Activated T-helper 2 cell treated with anti-CD3 and anti-CD28 coated beads, Interferon-gamma antibody, Interleukin-2, Interleukin-4, amounts not matched to agents 10 μg/mL and 5 μg/mL and 100 μg/mL, durations not matched to agents 14 hours and 24 hours and 36 hours (primary cell): ENCODE measurements at regions not wholly inside any gene's neighbourhood (a gene's known extent, or its start where the extent isn't known, plus 50 kb on each side); places are given as distances from the start of the nearest gene placed in this dataset.

Experiments
- DNase-seq: peaks from one replicate; pipeline ENCODE4 v3.0.0; 2021; ENCODE audit warnings: low spot score
- H3K27ac Mint-ChIP-seq: one replicate; pipeline ENCODE4 v1.8.0; 2021; ENCODE audit warnings: mixed read lengths
- H3K27me3 Mint-ChIP-seq: one replicate; pipeline ENCODE4 v1.8.0; 2021; ENCODE audit warnings: low read depth, mixed read lengths
- H3K36me3 Mint-ChIP-seq: one replicate; pipeline ENCODE4 v1.8.0; 2021; ENCODE audit warnings: low read depth, mixed read lengths
- H3K4me1 Mint-ChIP-seq: one replicate; pipeline ENCODE4 v1.8.0; 2021; ENCODE audit warnings: low read depth, mixed read lengths
- H3K4me3 Mint-ChIP-seq: one replicate; pipeline ENCODE4 v1.8.0; 2021; ENCODE audit warnings: low read depth, mild to moderate bottlenecking, moderate library complexity, mixed read lengths
- H3K9me3 Mint-ChIP-seq: one replicate; pipeline ENCODE4 v1.8.0; 2021; ENCODE audit warnings: mixed read lengths
- intact Hi-C: fragments of 100-400 bp; cut with micrococcal nuclease; formaldehyde crosslinking; loops from one replicate; pipeline ENCODE4 v1.15.1; 2023

DNA sequence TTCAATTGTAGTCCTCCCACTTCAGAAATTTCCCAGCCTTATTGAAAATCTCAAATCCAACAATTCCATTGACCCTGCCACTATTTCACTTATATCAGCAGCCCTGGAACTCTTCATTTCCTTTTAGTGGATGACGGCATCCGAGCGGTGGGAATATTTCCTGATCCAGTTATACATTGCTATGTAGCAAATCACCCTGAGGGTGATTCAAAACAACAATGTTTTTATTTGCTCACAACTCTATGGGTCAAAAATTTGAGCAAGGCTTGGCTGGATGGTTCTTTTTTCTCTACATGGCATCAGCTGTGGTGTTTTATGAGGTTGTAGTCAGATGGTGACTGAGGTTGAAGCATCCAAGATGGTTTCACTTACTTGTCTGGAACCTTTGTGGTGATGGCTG lies 70.5 kb downstream of the CHST2 start:
- H3K36me3 Mint-ChIP-seq: no peaks in the 10 kb centered on the region
- intact Hi-C loops: no loop called here
- DNase-seq: no peak
- H3K27me3 Mint-ChIP-seq: no peaks in the 10 kb centered on the region
- no peak overlapping the region for H3K27ac Mint-ChIP-seq
- H3K9me3 Mint-ChIP-seq: peaks cover 8% of the 10 kb centered on the region
- no peak overlapping the region for H3K4me3 Mint-ChIP-seq
- peaks cover 14% of the 10 kb centered on the region for H3K4me1 Mint-ChIP-seq

DNA sequence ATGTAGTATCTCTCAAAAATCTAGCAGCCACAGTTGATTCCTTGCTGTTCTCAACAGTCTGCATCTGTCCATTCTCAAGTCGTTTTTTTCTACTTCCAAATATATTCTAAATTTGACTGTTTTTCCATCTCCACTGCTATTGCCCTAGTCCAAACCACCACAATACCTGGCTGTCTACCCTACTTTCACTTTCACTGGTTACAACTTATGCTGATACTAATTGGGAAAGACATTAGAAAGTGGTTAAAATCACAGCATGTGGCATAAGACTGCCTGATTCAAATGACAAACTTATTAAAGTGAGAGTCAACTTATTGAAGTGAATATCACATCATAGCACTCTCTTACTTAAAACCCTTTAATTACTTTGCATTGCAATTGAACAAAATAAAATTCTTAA lies 72.6 kb downstream of the CHST2 start:
- no peaks in the 10 kb centered on the region for H3K36me3 Mint-ChIP-seq
- H3K27ac Mint-ChIP-seq: no peak overlapping the region
- DNase-seq: no peak
- intact Hi-C loops: loop anchor here (2.0 kb wide), 1 partner anchor 15 kb away; no protein-coding TSS in a partner anchor
- H3K9me3 Mint-ChIP-seq: peaks cover 9% of the 10 kb centered on the region
- H3K27me3 Mint-ChIP-seq: no peaks in the 10 kb centered on the region
- H3K4me3 Mint-ChIP-seq: no peak overlapping the region
- H3K4me1 Mint-ChIP-seq: peaks cover 14% of the 10 kb centered on the region

DNA sequence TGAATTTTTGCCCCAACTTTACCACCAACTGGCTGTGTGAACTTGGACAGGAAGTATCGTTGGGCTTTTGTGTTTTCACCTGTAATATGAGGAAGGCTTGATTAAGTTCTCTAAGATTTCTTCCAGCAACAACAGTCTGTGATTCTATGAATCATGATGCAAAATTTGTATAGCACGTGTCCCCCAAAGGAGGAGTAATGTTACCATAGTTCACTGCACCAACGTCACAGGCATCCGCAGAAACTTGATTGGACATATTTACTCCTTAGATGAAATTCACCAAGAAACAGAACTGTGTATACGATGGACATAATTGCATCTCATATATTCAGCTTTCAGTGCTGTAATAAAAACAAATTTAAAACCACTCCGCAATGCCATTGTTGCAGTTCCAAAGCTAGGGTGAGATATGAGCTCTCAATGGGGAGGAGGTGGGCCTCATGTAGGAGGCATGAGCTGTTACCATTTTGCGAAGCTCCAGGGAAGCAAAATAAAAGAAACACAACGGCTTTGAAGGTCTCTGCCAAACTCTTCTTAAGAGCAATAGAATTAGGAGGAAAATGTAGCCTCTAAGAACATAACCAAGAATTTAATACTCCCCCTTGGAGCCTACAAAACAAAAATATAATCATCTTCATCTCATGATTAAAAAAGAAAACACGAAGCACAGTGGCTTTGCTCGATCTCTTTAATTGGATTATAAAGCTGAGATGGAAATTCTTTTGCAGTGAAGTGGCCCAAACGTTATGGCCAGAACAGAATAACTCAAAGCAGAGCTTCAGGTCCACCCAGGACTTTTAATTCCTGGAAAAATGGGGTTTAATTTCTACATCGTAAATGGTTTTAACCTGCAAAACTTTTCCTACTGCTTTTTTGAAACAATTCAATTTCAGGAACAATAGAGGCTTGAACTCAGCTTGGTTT lies 80.7 kb downstream of the CHST2 start:
- Mint-ChIP-seq H3K36me3 (peaks cover 3% of the 10 kb centered on the region), H3K9me3 (peaks cover 18% of the 10 kb centered on the region), H3K27ac (no peak overlapping the region), H3K27me3 (peaks cover 2% of the 10 kb centered on the region), H3K4me1 (peaks cover 1% of the 10 kb centered on the region), H3K4me3 (no peak overlapping the region)
- intact Hi-C loops: no loop called here
- no peak for DNase-seq

DNA sequence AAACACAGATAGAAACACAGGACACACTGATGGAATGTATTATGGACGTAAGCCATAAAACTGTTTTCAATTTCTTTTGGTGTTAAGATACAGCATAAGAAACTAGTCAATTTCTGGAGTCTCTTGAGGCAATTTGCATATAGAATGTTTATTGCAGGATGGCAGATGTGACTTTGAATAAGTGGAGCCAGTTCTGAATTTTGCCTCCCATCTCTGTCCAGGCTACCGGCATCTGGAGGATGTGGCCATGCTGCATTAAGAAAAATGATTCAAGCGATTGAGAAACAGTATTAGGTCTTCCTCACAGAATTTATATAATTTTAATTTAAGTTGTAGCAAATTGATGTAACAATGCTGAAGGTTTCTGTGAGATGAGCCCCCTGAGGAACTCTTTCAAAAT lies 81.5 kb downstream of the CHST2 start:
- Mint-ChIP-seq H3K4me3 (no peak overlapping the region), H3K36me3 (peaks cover 7% of the 10 kb centered on the region), H3K27me3 (peaks cover 2% of the 10 kb centered on the region), H3K4me1 (peaks cover 1% of the 10 kb centered on the region), H3K27ac (no peak overlapping the region), H3K9me3 (peaks cover 25% of the 10 kb centered on the region)
- DNase-seq: no peak
- intact Hi-C loops: no loop called here

DNA sequence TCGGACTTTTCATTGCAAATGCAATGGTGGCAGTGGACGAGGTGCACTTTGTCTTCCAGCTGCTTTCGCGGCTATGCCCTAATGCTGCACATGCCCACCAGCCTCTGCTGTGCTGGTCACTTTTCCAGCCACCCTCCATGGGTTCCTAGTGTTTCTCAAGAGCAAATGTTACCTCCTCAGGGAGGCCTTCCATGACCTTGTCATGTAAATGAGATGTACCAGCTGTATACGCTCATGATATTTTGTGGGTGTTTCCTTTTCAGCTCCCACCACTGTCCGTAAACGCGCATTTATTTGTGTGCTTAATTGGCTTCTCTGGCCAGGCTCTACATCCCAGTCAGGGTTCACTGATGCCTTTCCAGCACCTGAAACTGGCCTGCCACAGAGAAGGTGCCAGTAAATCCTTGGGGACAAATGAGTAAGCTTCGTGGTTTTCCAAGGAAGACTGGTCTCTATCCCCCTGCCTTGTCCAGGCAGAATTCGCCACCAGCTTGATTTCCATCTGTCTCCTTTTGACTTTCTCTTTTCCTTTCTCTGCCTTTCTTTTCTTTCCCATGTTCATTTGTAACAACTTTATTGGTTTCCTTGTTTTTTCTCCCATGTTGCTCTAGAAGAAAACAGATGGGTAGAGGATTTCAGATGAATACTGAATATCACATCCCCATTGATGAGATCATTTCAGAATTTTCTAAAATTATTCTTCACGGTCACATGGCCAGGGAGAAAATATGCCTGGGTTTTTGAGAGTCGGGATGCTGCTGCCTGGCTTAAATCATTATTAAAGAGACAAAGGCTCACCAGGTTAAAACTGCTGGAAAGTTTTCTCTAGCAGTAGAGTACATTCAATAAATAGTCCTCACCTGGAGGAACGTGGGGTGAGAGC lies 82.5 kb downstream of the CHST2 start:
- intact Hi-C loops: no loop called here
- peaks cover 5% of the 10 kb centered on the region for H3K4me1 Mint-ChIP-seq

DNA sequence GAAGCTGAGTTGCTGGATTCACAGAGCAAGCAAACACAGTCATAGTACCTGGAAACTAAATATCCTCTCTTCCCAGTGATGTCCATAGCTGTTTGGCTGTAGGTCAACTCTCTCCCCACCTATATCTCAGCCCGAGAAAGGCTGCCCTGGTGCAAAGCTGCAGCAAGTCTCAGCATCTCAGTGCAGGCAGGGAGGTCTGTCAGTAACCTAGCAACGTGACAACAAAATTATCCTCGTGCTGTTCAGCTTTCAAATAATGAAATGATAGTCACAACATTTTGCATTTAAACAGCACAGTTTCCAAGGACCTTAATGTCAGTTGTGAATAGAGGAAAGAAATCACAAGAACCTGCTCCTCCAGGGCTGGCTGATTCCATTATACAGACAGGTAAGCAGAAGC lies 83.6 kb downstream of the CHST2 start:
- Mint-ChIP-seq H3K4me1 (peaks cover 14% of the 10 kb centered on the region), H3K9me3 (peaks cover 24% of the 10 kb centered on the region), H3K27me3 (peaks cover 2% of the 10 kb centered on the region), H3K27ac (no peak overlapping the region), H3K36me3 (peaks cover 6% of the 10 kb centered on the region), H3K4me3 (no peak overlapping the region)
- intact Hi-C loops: no loop called here
- no peak for DNase-seq

More for the DNA sequence above, 82.5 kb downstream of the CHST2 start:
- Mint-ChIP-seq H3K4me3 (no peak overlapping the region), H3K27me3 (peaks cover 2% of the 10 kb centered on the region), H3K9me3 (peaks cover 29% of the 10 kb centered on the region), H3K36me3 (peaks cover 9% of the 10 kb centered on the region), H3K27ac (no peak overlapping the region)
- no peak for DNase-seq

DNA sequence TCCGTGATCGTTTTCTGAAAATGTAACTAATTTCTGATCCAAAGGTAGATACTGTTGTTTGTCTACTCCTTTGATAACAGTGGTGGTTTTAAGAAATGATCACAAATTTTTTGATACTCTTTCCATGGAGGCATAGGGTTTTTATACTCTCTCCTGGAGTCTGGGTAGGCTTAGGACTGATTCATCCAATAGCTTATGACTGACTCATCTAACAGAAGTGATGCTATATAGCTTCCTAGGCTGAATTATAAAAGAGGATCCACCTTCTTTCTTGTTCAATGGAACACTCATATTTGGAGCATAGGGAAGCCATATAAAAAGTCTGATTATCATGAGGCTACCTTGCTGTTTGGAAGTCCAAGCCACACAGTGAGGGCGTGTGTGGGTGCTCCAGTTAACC lies 84.3 kb downstream of the CHST2 start:
- Mint-ChIP-seq H3K4me1 (peaks cover 14% of the 10 kb centered on the region), H3K9me3 (peaks cover 24% of the 10 kb centered on the region), H3K27ac (no peak overlapping the region), H3K27me3 (peaks cover 2% of the 10 kb centered on the region), H3K4me3 (no peak overlapping the region), H3K36me3 (peaks cover 6% of the 10 kb centered on the region)
- no peak for DNase-seq
- intact Hi-C loops: no loop called here

DNA sequence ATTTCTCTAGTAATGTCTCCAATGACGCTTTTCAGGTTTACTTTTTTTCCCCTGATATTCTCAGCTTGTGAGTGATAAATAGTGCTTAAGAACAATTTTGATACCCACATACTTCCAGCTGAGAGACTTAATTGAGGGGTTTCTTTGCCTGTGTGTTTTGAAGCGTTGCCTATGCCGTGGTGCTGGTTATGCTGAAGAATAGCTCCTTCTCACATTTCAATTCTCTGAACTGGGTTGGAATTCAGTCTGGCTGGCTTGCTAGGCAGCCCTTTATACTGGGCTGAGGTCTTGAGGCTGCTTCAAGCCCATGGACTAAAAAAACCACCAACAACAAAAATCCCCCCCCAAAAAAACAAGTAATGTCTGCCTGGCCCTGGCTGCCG lies 87.4 kb downstream of the CHST2 start:
- no peak for DNase-seq
- Mint-ChIP-seq H3K27me3 (no peaks in the 10 kb centered on the region), H3K4me3 (no peak overlapping the region), H3K4me1 (peaks cover 34% of the 10 kb centered on the region), H3K27ac (peak overlapping the region; percentile 61), H3K36me3 (peaks cover 6% of the 10 kb centered on the region), H3K9me3 (peaks cover 24% of the 10 kb centered on the region)
- intact Hi-C loops: loop anchor here (1.0 to 5.0 kb wide), 4 partner anchors 14 to 85 kb away; no protein-coding TSS in a partner anchor

DNA sequence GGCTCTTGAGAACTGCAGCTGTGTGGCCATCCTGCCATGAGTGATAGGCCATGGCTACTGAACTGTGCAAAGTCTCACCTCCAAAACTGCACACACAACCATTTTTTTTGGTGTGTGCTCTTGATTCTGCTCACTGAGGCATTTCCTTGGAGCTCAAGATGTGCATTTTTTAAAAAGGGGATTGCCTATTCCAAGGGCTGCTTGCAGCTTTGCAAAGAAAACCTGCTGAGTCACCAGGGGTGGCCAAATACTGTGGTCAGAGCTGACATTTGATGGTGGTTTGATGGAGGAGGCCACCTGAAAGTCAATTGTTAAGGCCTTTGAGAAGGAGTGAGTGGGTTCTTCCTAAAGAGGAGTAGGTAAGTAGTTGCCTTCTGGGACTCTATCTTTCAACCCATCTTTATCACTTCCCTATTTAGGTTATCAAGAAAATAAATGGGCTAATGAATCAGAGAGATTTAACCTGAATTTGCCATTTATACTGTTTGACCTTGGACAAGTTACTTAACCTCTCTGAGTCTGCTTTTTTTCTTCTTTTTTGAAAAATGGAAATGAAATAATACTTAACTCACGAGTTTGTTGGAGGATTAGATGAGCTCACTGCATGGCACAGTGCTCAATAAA lies 87.9 kb downstream of the CHST2 start:
- Mint-ChIP-seq H3K36me3 (peaks cover 6% of the 10 kb centered on the region), H3K4me3 (no peak overlapping the region), H3K9me3 (peaks cover 24% of the 10 kb centered on the region), H3K27me3 (no peaks in the 10 kb centered on the region), H3K4me1 (peaks cover 33% of the 10 kb centered on the region), H3K27ac (peak overlapping the region; percentile 61)
- no peak for DNase-seq
- intact Hi-C loops: loop anchor here (1.0 to 5.0 kb wide), 4 partner anchors 15 to 85 kb away; no protein-coding TSS in a partner anchor

DNA sequence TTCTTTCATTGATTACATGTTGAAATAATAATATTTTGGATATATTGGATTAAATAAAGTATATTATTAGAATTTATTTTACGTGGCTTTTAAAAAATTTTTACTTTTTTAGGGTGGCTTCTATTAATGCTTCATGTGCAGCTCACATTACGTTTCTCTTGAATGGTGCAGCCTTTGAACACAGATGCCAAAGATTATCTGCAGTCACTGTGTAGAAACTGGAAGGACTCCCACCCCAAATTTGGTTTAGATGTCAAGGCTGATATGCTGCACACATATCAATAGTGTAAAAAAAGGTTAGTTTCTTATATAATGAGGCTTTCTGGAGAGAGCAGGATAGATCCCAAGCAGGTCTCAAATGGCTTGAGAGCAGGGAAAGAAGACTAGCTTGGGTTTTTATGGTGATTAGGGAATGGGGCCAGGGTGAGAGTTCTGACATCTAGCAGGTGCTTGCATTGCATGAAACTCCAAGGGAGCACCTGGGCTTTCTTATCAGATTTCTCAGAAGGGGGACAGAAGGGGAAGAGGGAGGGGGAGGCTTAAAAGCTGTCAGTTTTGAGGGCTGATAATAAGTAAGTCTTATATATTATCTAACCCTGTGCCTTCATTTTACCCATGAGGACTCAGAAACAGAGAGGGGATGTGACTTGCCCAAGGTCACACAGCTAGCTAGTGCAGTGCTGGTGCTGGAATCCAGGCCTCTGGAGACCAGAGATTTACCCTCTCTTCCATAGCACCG lies 89.6 kb downstream of the CHST2 start:
- Mint-ChIP-seq H3K27me3 (no peaks in the 10 kb centered on the region), H3K4me3 (no peak overlapping the region), H3K36me3 (peaks cover 6% of the 10 kb centered on the region), H3K9me3 (peaks cover 22% of the 10 kb centered on the region), H3K4me1 (peaks cover 33% of the 10 kb centered on the region), H3K27ac (peak overlapping the region; percentile 39)
- DNase-seq: no peak
- intact Hi-C loops: loop anchor here (5.0 kb wide), 1 partner anchor 87 kb away; no protein-coding TSS in a partner anchor

DNA sequence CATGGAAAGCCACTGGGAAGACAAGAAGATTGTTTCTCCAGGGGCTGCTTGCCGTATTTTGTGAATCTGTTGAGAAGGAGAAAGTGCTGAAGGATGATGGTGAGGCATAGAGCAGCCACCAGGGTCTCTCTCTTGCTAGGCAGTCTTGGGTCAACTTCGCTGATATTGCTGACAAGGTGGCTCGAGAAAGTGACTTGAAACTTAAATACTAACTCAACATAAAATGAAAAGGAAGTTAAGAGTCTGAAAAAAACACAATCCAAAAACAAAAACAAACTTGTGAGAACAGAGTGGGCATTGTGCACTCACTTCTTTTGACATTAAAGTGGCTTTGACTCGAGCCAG lies 90.1 kb downstream of the CHST2 start:
- Mint-ChIP-seq H3K9me3 (peaks cover 16% of the 10 kb centered on the region), H3K4me1 (peaks cover 33% of the 10 kb centered on the region), H3K27me3 (no peaks in the 10 kb centered on the region), H3K4me3 (no peak overlapping the region), H3K27ac (no peak overlapping the region), H3K36me3 (peaks cover 6% of the 10 kb centered on the region)
- intact Hi-C loops: loop anchor here (5.0 kb wide), 1 partner anchor 87 kb away; no protein-coding TSS in a partner anchor
- DNase-seq: no peak

DNA sequence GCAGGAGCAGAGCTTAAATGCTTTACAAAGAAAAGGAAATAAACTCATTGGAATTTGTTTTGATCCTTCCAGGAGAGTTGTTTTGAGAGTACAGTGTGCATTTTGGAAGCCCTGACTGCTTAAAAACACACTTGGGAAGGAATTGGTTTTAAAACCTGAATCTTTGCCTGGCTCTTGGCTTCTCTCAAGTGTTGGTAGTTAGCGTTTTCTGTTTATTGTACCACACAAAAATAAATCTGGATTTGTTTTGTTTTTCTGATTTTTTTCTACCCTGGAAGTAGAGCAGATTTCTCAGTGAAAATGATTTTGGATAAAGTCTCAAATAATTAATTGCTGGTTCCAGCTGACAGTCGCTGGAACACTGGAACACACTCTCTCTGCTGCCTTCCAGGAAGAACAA lies 90.6 kb downstream of the CHST2 start:
- Mint-ChIP-seq H3K27me3 (no peaks in the 10 kb centered on the region), H3K4me1 (peaks cover 33% of the 10 kb centered on the region), H3K36me3 (peaks cover 6% of the 10 kb centered on the region), H3K4me3 (no peak overlapping the region), H3K9me3 (peaks cover 12% of the 10 kb centered on the region), H3K27ac (no peak overlapping the region)
- intact Hi-C loops: no loop called here
- DNase-seq: no peak
